Peyer's patch (tissue), 4 donors: ENCODE measurements at regions not wholly inside any gene's neighbourhood (a gene's known extent, or its start where the extent isn't known, plus 50 kb on each side); places are given as distances from the start of the nearest gene placed in this dataset.

Experiments
- DNase-seq, 3 donors: peaks; one replicate each; pipeline ENCODE4 v3.0.0-alpha.2; 2017 to 2019
- H3K27ac ChIP-seq, 4 donors: fragments of 200-600 bp; sonication (generic); one replicate each; pipeline ENCODE4 v1.5.1; 2016 to 2019
- H3K27me3 ChIP-seq, 2 donors: fragments of 200-600 bp; sonication (generic); one replicate each; pipeline ENCODE4 v1.5.1; 2019
- H3K36me3 ChIP-seq, 3 donors: fragments of 200-600 bp; sonication (generic); one replicate each; pipeline ENCODE4 v1.5.1; 2016 to 2019
- H3K4me1 ChIP-seq, 4 donors: fragments of 200-600 bp; sonication (generic); one replicate each; pipeline ENCODE4 v1.5.1; 2016 to 2019
- H3K4me3 ChIP-seq, 4 donors: fragments of 200-600 bp; sonication (generic); 1 replicate in 3 of 4; 2 replicates in 1 of 4; pipeline ENCODE4 v1.5.1; 2016 to 2019; ENCODE audit warnings: mild to moderate bottlenecking in 1 of 4
- H3K9me3 ChIP-seq, 4 donors: fragments of 200-600 bp; sonication (generic); one replicate each; pipeline ENCODE4 v1.5.1; 2016 to 2019; ENCODE audit warnings: mild to moderate bottlenecking in 1 of 4
- CTCF ChIP-seq, 6 experiments: fragments of 450-650 bp in 4 of 6; fragments of 200-600 bp in 2 of 6; sonication (generic) in 1 of 6; IDR thresholded peaks; one replicate each; pipeline ENCODE4 v1.5.1; 2017 to 2019; ENCODE audit warnings: antibody characterized with exemption in 6 of 6, mild to moderate bottlenecking in 3 of 6, moderate library complexity in 1 of 6
- POLR2A ChIP-seq, 2 donors: fragments of 450-650 bp; IDR thresholded peaks; one replicate each; pipeline ENCODE4 v1.5.1; 2017; ENCODE audit warnings: antibody characterized with exemption in 2 of 2, mild to moderate bottlenecking in 2 of 2, moderate library complexity in 2 of 2

- H3K36me3 ChIP-seq = no peaks in the 10 kb centered on the region
- TF ChIP-seq POLR2A (IDR thresholded peaks at IDR 0.05) (no peak), CTCF (IDR thresholded peaks at IDR 0.05) (no peak)
- no peak for DNase-seq
- H3K4me1 ChIP-seq = peaks cover 0 to 12% (median 0%) of the 10 kb centered on the region in 4 donors
- no peaks in the 10 kb centered on the region for H3K27me3 ChIP-seq
- no peak overlapping the region for H3K27ac ChIP-seq
- no peaks in the 10 kb centered on the region for H3K9me3 ChIP-seq
- no peak overlapping the region for H3K4me3 ChIP-seq
These were observed 104.8 kb downstream of the DUSP6 start for GRCh38 chr12:89247541-89247942.

- H3K4me1 ChIP-seq = peaks cover 0 to 12% (median 0%) of the 10 kb centered on the region in 4 donors
- no peak for TF ChIP-seq CTCF (IDR thresholded peaks at IDR 0.05)
- no peak for TF ChIP-seq POLR2A (IDR thresholded peaks at IDR 0.05)
- H3K36me3 ChIP-seq = no peaks in the 10 kb centered on the region
- H3K9me3 ChIP-seq = no peaks in the 10 kb centered on the region
- peak overlapping the region in 2 of 4 donors; percentile 3 to 4 for H3K27ac ChIP-seq
- no peak for DNase-seq
- H3K4me3 ChIP-seq = no peak overlapping the region
- H3K27me3 ChIP-seq = no peaks in the 10 kb centered on the region
These were observed 107.2 kb downstream of the DUSP6 start for GRCh38 chr12:89245090-89245489.

GRCh38 chr12:89244536-89244935 lies 107.8 kb downstream of the DUSP6 start:
- peak overlapping the region in 1 of 4 donors; percentile 4 for H3K27ac ChIP-seq
- H3K4me3 ChIP-seq = no peak overlapping the region
- H3K36me3 ChIP-seq = no peaks in the 10 kb centered on the region
- TF ChIP-seq CTCF (IDR thresholded peaks at IDR 0.05) = no peak
- no peak for TF ChIP-seq POLR2A (IDR thresholded peaks at IDR 0.05)
- peaks cover 0 to 12% (median 0%) of the 10 kb centered on the region in 4 donors for H3K4me1 ChIP-seq
- H3K27me3 ChIP-seq = no peaks in the 10 kb centered on the region
- H3K9me3 ChIP-seq = no peaks in the 10 kb centered on the region
- DNase-seq = no peak

GRCh38 chr12:89243771-89244170 lies 108.5 kb downstream of the DUSP6 start:
- no peak overlapping the region for H3K27ac ChIP-seq
- H3K4me3 ChIP-seq = no peak overlapping the region
- DNase-seq = no peak
- no peaks in the 10 kb centered on the region for H3K27me3 ChIP-seq
- H3K4me1 ChIP-seq = peaks cover 0 to 12% (median 0%) of the 10 kb centered on the region in 4 donors
- H3K36me3 ChIP-seq = no peaks in the 10 kb centered on the region
- no peaks in the 10 kb centered on the region for H3K9me3 ChIP-seq
- no peak for TF ChIP-seq CTCF (IDR thresholded peaks at IDR 0.05)
- TF ChIP-seq POLR2A (IDR thresholded peaks at IDR 0.05) = no peak

- H3K27ac ChIP-seq = no peak overlapping the region
- peaks cover 0 to 7% (median 0%) of the 10 kb centered on the region in 4 donors for H3K4me1 ChIP-seq
- no peak for DNase-seq
- no peaks in the 10 kb centered on the region for H3K27me3 ChIP-seq
- no peaks in the 10 kb centered on the region for H3K36me3 ChIP-seq
- no peak overlapping the region for H3K4me3 ChIP-seq
- no peaks in the 10 kb centered on the region for H3K9me3 ChIP-seq
- TF ChIP-seq CTCF (IDR thresholded peaks at IDR 0.05) (no peak), POLR2A (IDR thresholded peaks at IDR 0.05) (no peak)
These were observed 112.8 kb downstream of the DUSP6 start for GRCh38 chr12:89239534-89239933.

GRCh38 chr12:89238593-89238992 lies 113.7 kb downstream of the DUSP6 start:
- Histone ChIP-seq H3K27ac (no peak overlapping the region), H3K9me3 (no peaks in the 10 kb centered on the region), H3K27me3 (no peaks in the 10 kb centered on the region), H3K4me3 (no peak overlapping the region), H3K36me3 (no peaks in the 10 kb centered on the region), H3K4me1 (peaks cover 0 to 4% (median 0%) of the 10 kb centered on the region in 4 donors)
- TF ChIP-seq POLR2A (IDR thresholded peaks at IDR 0.05) = no peak
- TF ChIP-seq CTCF (IDR thresholded peaks at IDR 0.05) = no peak
- DNase-seq = no peak
